Nephron progenitor cell (in vitro differentiated cells): ENCODE measurements at regions not wholly inside any gene's neighbourhood (a gene's known extent, or its start where the extent isn't known, plus 50 kb on each side); places are given as distances from the start of the nearest gene placed in this dataset.

ENCODE experiments used
- DNase-seq: peaks from one replicate; pipeline ENCODE4 v3.0.0; 2021
- H3K27ac Mint-ChIP-seq: 2 replicates; pipeline ENCODE4 v1.8.0; 2021; ENCODE audit warnings: mild to moderate bottlenecking, moderate library complexity, mixed read lengths
- H3K27me3 Mint-ChIP-seq: 2 replicates; pipeline ENCODE4 v1.8.0; 2021; ENCODE audit warnings: mild to moderate bottlenecking, low read depth, mixed read lengths; ENCODE audit not compliant: poor library complexity
- H3K36me3 Mint-ChIP-seq: 2 replicates; pipeline ENCODE4 v1.8.0; 2021; ENCODE audit warnings: low read depth, mixed read lengths
- H3K4me1 Mint-ChIP-seq: 2 replicates; pipeline ENCODE4 v1.8.0; 2021; ENCODE audit warnings: mixed read lengths
- H3K4me3 Mint-ChIP-seq: 2 replicates; pipeline ENCODE4 v1.8.0; 2021; ENCODE audit warnings: mild to moderate bottlenecking, moderate library complexity, mixed read lengths
- H3K9me3 Mint-ChIP-seq: 2 replicates; pipeline ENCODE4 v1.8.0; 2021; ENCODE audit warnings: mild to moderate bottlenecking, moderate library complexity, mixed read lengths
- CTCF ChIP-seq: fragments of 200-600 bp; sonication (generic); IDR thresholded peaks from 2 replicates; pipeline ENCODE4 v1.5.0; 2021; ENCODE audit warnings: antibody characterized with exemption

GRCh38 chr17:65278050-65278819 lies 141.1 kb downstream of the RGS9 start:
- Mint-ChIP-seq H3K36me3 (no peaks in the 10 kb centered on the region), H3K27me3 (peaks cover 3% of the 10 kb centered on the region), H3K9me3 (no peaks in the 10 kb centered on the region), H3K27ac (no peak overlapping the region), H3K4me3 (no peak overlapping the region), H3K4me1 (peaks cover 21% of the 10 kb centered on the region)
- DNase-seq = peak; percentile 78
- TF ChIP-seq CTCF = peak; percentile 76

- no peak overlapping the region for H3K27ac Mint-ChIP-seq
- TF ChIP-seq CTCF = no peak
- no peak overlapping the region for H3K4me3 Mint-ChIP-seq
- DNase-seq = no peak
- peaks cover 3% of the 10 kb centered on the region for H3K27me3 Mint-ChIP-seq
- H3K9me3 Mint-ChIP-seq = no peaks in the 10 kb centered on the region
- H3K4me1 Mint-ChIP-seq = peaks cover 21% of the 10 kb centered on the region
- H3K36me3 Mint-ChIP-seq = no peaks in the 10 kb centered on the region
Measured at GRCh38 chr17:65277576-65277975, 140.4 kb downstream of the RGS9 start.
